NT2/D1 (cell line): ENCODE measurements at regions not wholly inside any gene's neighbourhood (a gene's known extent, or its start where the extent isn't known, plus 50 kb on each side); places are given as distances from the start of the nearest gene placed in this dataset.
"Not testable (repeated sequence)": the region's sequence is repeated elsewhere in the genome, so short reads cannot be mapped to it uniquely, and the experiment has no call there.

Experiments used
- DNase-seq: peaks from one replicate; pipeline ENCODE4 v3.0.0-alpha.2; 2011; ENCODE audit warnings: low read depth, low spot score
- H3K27me3 ChIP-seq: 2 replicates; pipeline ENCODE4 v1.6.0; 2011; ENCODE audit warnings: mild to moderate bottlenecking; ENCODE audit not compliant: insufficient read length, insufficient read depth
- H3K36me3 ChIP-seq: 2 replicates; pipeline ENCODE4 v1.6.1; 2011; ENCODE audit warnings: mild to moderate bottlenecking, low read length, mixed read lengths; ENCODE audit not compliant: insufficient read depth, insufficient read length
- H3K4me1 ChIP-seq: 2 replicates; pipeline ENCODE4 v1.5.1; 2011; ENCODE audit not compliant: insufficient read depth, insufficient read length
- H3K4me3 ChIP-seq: 2 replicates; pipeline ENCODE4 v1.5.1; 2011; ENCODE audit warnings: low read depth; ENCODE audit not compliant: insufficient read length
- H3K9ac ChIP-seq: 2 replicates; pipeline ENCODE4 v1.6.0; 2011; ENCODE audit warnings: low read depth; ENCODE audit not compliant: insufficient read length
- H3K9me3 ChIP-seq: 2 replicates; pipeline ENCODE4 v1.5.1; 2011; ENCODE audit warnings: mild to moderate bottlenecking, low read length; ENCODE audit not compliant: insufficient read depth
- SUZ12 ChIP-seq: IDR thresholded peaks from 2 replicates; pipeline ENCODE4 v1.6.1; 2011; ENCODE audit not compliant: insufficient read length, insufficient read depth; ENCODE audit errors: extremely low read depth
- YY1 ChIP-seq: IDR thresholded peaks from 2 replicates; pipeline ENCODE4 v1.6.1; 2011; ENCODE audit not compliant: insufficient read length, insufficient read depth
- ZNF274 ChIP-seq: IDR thresholded peaks from 2 replicates; pipeline ENCODE4 v1.6.1; 2011; ENCODE audit warnings: mild to moderate bottlenecking, low read depth, low read length

GRCh38 chr22:22168190-22168940 lies 76.2 kb upstream of the VPREB1 start:
- Histone ChIP-seq H3K36me3 (no peaks in the 10 kb centered on the region), H3K27me3 (peaks cover 94% of the 10 kb centered on the region), H3K4me1 (no peaks in the 10 kb centered on the region), H3K4me3 (no peak overlapping the region), H3K9ac (no peak overlapping the region), H3K9me3 (no peaks in the 10 kb centered on the region; the same call in 1 of the 2 replicates)
- TF ChIP-seq SUZ12 = no peak
- no peak for TF ChIP-seq YY1
- no peak for TF ChIP-seq ZNF274
- DNase-seq = no peak

- Histone ChIP-seq H3K36me3 (no peaks in the 10 kb centered on the region), H3K4me3 (no peak overlapping the region), H3K9ac (no peak overlapping the region), H3K27me3 (peaks cover 97% of the 10 kb centered on the region), H3K9me3 (no peaks in the 10 kb centered on the region; the same call in 1 of the 2 replicates), H3K4me1 (no peaks in the 10 kb centered on the region)
- DNase-seq = no peak
- TF ChIP-seq ZNF274 (no peak), SUZ12 (no peak), YY1 (no peak)
Observed at GRCh38 chr22:22167791-22168189, 76.8 kb upstream of the VPREB1 start.

GRCh38 chr22:22166941-22167713 lies 77.5 kb upstream of the VPREB1 start:
- H3K4me3 ChIP-seq = no peak overlapping the region
- no peak for DNase-seq
- TF ChIP-seq YY1 (no peak), ZNF274 (no peak), SUZ12 (no peak)
- H3K4me1 ChIP-seq = no peaks in the 10 kb centered on the region
- no peaks in the 10 kb centered on the region for H3K36me3 ChIP-seq
- H3K27me3 ChIP-seq = peaks cover 100% of the 10 kb centered on the region
- H3K9me3 ChIP-seq = no peaks in the 10 kb centered on the region; the same call in 1 of the 2 replicates
- H3K9ac ChIP-seq = no peak overlapping the region

DNA sequence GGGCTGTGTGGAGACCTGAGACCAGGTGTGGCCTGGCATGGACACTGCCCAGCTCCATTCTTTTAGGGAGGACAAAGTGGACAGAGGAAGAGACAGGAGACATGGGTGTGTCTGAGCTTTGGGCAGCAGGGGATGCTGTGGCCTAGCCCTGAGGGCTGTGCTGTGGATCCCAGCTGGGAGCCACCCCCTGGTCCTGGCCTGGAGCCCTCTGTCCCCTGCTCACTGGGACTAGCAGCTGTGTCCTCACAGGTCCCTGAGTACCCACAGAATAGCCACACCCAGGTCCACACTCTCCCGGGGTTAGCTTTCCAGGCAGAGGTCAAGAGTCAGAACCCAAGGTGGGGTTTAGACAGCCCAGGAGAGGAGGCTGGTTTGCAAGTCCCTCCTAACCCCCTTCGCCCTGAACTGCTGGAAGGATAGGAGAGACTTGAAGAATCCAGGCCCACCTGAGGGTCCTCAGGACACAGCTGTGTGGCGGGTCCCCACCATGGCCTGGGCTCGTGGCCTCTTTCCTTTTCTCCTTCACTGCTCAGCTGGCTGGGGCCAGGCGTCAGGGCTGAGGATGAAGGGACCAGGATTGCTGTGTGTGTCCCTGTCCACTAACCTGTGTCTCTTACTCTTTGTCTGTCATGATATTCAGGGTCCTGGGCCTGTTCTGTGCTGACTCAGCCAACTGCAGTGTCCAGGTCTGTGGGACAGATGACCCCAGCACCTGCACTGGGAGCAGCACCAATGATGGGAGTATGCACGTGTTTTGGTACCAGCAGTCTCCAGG lies 78.5 kb upstream of the VPREB1 start:
- no peaks in the 10 kb centered on the region; the same call in 1 of the 2 replicates for H3K9me3 ChIP-seq
- no peaks in the 10 kb centered on the region for H3K4me1 ChIP-seq
- H3K9ac ChIP-seq = no peak overlapping the region

DNA sequence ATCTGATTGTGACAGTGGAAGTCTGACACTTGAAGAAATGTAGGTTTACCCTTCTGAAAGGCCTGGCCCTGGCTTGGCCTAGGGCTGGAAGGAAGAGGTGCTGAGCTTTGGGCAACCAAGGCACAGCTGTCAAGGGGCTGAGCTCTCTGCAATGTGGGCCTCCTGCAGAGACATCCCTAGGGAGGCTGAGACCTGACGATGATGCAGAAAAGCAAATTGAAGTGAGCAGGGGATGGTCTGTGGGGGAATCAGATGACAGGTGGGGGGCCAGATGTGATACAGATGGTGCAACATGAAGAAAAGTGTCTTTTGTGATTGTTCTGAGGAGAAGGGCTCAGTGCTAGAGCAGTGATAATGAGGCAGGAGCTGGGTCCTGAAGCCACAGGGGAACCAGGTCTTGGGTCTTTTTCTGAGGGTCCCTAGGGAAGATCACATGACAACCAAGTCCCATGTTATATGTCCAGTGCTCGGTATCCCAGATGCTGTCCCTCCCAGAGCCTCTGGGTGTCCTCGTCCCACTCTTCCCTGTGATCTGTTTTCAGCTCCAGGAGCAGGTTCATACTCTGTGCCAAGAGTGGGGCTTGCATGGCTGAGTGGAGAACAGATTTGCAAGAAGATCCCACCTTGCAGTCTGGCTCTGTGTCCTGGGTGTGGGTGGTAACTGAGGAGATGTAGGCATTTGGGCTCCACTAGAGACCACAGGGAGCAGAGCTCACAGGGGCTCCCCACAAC lies 79.9 kb upstream of the VPREB1 start:
- TF ChIP-seq SUZ12 = no peak
- no peak for TF ChIP-seq YY1
- TF ChIP-seq ZNF274 = no peak
- no peak for DNase-seq
- peaks cover 85% of the 10 kb centered on the region for H3K27me3 ChIP-seq
- no peaks in the 10 kb centered on the region; the same call in 1 of the 2 replicates for H3K9me3 ChIP-seq
- no peaks in the 10 kb centered on the region for H3K36me3 ChIP-seq
- H3K9ac ChIP-seq = no peak overlapping the region
- H3K4me1 ChIP-seq = no peaks in the 10 kb centered on the region
- H3K4me3 ChIP-seq = no peak overlapping the region

More for the DNA sequence above, 78.5 kb upstream of the VPREB1 start:
- H3K4me3 ChIP-seq = no peak overlapping the region
- no peak for TF ChIP-seq SUZ12
- TF ChIP-seq YY1 = no peak
- TF ChIP-seq ZNF274 = no peak
- H3K36me3 ChIP-seq = no peaks in the 10 kb centered on the region
- peaks cover 96% of the 10 kb centered on the region for H3K27me3 ChIP-seq
- DNase-seq = no peak

GRCh38 chr22:22161924-22162851 lies 82.4 kb upstream of the VPREB1 start:
- Histone ChIP-seq H3K4me1 (no peaks in the 10 kb centered on the region), H3K36me3 (no peaks in the 10 kb centered on the region), H3K9ac (no peak overlapping the region), H3K4me3 (no peak overlapping the region), H3K27me3 (peaks cover 85% of the 10 kb centered on the region), H3K9me3 (no peaks in the 10 kb centered on the region)
- TF ChIP-seq SUZ12 (no peak), ZNF274 (no peak), YY1 (no peak)
- DNase-seq = no peak

- H3K27me3 ChIP-seq = peaks cover 85% of the 10 kb centered on the region
- not testable (repeated sequence) for H3K9ac ChIP-seq, DNase-seq, H3K4me1 ChIP-seq, H3K9me3 ChIP-seq, H3K36me3 ChIP-seq, H3K4me3 ChIP-seq
Observed at GRCh38 chr22:22160768-22161167, 83.8 kb upstream of the VPREB1 start.
